H54 (cell line): ENCODE measurements at regions not wholly inside any gene's neighbourhood (a gene's known extent, or its start where the extent isn't known, plus 50 kb on each side); places are given as distances from the start of the nearest gene placed in this dataset.
A peak's percentile ranks its signal among the peaks of the same experiment; 100 is the strongest.
"Not testable (repeated sequence)": the region's sequence is repeated elsewhere in the genome, so short reads cannot be mapped to it uniquely, and the experiment has no call there.

Source experiments
- DNase-seq: peaks from one replicate; pipeline ENCODE4 v3.0.0; 2011; ENCODE audit warnings: low spot score, mixed read lengths; ENCODE audit not compliant: insufficient read length
- FAIRE-seq: peaks from 3 replicates; lab custom pipeline; 2011; peaks lifted over from hg19 to GRCh38; lab: Jason Lieb, UNC
- POLR2A ChIP-seq: IDR thresholded peaks from 2 replicates; pipeline ENCODE4 v1.6.1; 2011; ENCODE audit warnings: low read depth, mild to moderate bottlenecking, low read length

GRCh38 chr6:97462938-97463598 lies 180.1 kb upstream of the MMS22L start:
- no peak for TF ChIP-seq POLR2A
- DNase-seq (no peak), FAIRE-seq (no peak)

DNA sequence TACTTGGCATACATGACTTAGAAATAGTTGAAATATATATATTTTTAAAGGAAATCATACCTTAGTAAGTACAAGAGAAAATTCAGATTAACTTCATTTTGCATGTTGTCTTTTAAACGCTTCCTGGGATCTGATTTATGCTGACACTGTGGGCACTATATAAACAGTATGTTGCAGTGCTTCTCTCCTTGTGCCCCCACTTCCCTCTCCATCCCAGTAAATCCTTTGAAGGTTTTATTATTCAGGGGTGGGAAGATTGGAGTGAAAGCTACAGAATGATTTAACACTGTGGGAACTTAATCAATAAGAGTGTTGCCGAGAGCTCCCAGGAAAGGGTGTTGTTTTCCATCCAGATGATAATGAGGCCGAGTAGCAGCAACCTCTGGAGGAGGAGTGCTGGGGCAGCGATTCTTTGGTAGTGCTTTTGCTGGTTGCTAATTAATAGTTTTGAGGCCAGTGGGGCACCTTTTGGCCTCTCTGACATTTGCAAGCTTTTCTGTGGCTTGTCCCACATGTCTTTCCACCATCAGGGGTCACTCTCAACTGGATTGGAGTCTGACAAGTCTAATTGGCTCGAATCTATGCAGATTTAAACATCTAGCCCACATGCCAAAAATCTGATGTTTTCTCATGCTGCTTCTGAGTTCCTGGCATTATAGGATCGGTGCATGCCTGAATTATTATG lies 183.0 kb upstream of the MMS22L start:
- DNase-seq (no peak), FAIRE-seq (no peak)
- no peak for TF ChIP-seq POLR2A

DNA sequence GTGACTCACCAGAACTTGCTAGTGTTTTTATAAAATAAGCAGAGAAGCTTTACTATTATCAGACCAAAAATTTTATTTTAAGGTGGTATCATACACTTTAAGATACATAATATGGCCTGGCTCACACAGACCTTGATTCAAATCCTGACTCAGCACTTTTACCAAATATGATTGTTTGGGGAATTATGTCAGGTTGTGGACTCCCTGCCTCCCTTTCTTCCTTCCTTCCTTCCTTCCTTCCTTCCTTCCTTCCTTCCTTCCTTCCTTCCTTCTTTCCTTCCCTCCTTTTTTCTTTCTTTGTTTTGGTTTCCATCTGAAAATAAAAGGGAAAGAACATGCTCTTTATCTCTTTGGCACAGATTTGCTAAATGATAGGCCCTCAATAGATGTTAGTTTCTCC lies 186.0 kb upstream of the MMS22L start:
- no peak for FAIRE-seq
- TF ChIP-seq POLR2A = no peak
- no peak for DNase-seq

DNA sequence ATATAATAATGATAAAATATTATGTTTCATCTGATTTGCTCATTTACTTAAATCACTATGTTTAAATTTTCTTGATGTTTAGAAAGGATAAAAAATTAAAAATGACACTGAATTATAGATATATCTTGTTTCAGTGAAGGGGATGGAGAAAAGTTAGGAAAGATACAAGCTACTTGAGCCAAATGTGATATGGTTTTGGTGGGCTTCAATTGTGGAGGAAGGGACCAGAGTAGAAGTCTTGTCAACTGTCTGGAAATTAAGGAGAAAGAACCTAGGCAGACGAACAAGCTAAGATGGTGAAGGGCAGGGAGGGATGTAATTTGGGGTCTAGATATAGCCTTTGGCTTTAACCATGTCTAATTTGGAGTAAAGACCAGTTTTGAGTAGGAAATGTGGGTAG lies 186.4 kb upstream of the MMS22L start:
- no peak for TF ChIP-seq POLR2A
- FAIRE-seq (no peak), DNase-seq (no peak)

DNA sequence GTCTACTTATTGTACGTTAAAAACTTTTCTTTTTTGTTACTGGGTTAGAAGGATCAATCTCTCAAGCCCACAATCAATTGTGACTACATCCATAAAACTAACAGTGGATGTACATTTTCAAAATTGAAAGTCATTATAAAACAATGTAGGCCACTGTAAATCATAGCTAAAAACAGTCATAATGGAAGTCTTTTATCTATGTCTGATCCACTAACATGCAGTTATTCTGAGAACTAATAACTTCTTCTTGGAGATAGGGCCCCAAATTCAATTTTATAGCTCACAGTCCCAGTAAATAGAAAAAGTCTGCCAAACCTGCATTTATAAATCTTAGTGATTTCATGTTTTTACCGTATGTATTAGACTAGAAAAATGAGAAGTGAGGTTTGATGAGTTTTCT lies 187.3 kb upstream of the MMS22L start:
- FAIRE-seq (no peak), DNase-seq (no peak)
- TF ChIP-seq POLR2A = no peak

- DNase-seq (no peak), FAIRE-seq (no peak)
- TF ChIP-seq POLR2A = no peak
These were observed 191.0 kb upstream of the MMS22L start for GRCh38 chr6:97473979-97474378.

GRCh38 chr6:97497713-97498331 lies 214.8 kb upstream of the MMS22L start:
- peak; percentile 2 for DNase-seq
- no peak for TF ChIP-seq POLR2A
- peak; percentile 69 for FAIRE-seq

DNA sequence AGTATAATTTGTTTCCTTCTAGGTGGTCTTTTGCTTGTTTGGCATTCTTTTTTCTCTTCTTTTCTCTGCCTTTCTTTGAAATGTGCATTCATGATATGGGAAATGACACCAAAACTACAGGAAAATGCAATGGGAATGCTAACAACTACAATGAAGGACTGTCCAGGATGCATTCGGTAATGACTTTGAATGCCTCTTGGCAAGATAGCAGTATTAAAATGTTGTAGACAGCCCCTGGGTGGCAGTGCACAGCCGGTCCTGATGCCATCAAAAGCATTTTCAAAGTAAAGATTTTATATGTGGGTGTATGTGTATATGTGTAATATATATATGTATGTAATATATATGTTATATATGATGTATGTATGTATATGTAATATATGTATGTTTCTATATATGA lies 218.8 kb upstream of the MMS22L start:
- FAIRE-seq (no peak), DNase-seq (no peak)
- TF ChIP-seq POLR2A = no peak

DNA sequence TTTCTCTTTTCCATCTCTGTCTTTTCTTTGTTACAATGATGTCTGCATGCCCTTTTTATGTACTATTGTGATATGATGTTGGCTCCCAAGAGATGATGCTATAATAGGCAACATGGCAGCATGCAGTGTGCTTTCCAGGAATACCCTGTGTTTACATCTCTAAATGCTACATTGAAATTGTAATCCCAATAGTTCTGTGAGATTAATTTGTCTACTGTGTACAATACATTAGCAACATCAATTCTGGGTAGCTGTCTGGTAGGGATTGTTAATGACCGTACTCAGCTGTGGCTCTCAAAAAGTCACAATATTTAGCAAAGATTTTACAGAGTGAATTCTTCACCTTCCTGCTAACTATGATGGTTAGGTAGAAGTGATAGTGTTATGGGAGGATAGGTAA lies 225.6 kb upstream of the MMS22L start:
- no peak for TF ChIP-seq POLR2A
- DNase-seq (no peak), FAIRE-seq (no peak)

GRCh38 chr6:97513260-97513659 lies 230.2 kb upstream of the MMS22L start:
- not testable (repeated sequence) for DNase-seq, FAIRE-seq

DNA sequence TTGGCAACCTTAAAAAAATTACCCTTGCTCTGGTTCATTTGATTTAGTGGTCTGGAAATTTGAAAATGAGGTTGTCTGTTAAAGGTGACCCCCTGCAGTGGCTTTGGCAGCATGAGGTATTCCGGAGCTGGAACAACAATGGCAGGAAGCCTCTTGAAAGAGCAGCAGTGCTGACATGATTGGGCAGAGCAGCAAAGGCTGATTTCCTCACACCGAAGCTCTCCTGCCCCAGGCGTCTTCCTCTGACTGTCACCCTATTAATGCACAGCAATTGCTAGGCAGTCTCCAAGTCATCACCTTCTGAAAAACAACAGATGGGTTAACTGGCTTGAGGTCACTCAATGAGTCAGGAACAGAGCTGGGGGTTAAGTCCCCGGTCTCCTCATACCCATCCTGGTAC lies 241.8 kb upstream of the MMS22L start:
- no peak for TF ChIP-seq POLR2A
- no peak for DNase-seq
- no peak for FAIRE-seq

DNA sequence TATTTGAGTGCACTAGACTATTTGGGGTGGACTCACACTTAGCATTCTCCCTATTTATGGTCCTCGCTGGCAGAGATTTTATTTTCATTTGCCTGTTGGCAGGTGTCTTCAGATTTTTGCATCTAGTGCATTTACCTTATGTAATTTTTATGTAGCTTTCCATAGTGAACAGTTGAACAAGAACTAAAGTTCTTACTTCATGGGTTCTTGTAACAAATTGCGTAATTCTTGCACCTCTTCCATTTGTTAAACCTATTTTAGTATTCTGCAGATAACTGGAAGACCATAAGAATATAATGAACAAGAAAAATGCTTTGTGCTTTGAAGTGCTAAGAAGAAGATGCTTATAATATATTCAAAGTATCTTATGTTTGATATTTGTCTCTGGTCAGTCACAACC lies 252.8 kb upstream of the MMS22L start:
- TF ChIP-seq POLR2A = no peak
- FAIRE-seq (no peak), DNase-seq (no peak)

DNA sequence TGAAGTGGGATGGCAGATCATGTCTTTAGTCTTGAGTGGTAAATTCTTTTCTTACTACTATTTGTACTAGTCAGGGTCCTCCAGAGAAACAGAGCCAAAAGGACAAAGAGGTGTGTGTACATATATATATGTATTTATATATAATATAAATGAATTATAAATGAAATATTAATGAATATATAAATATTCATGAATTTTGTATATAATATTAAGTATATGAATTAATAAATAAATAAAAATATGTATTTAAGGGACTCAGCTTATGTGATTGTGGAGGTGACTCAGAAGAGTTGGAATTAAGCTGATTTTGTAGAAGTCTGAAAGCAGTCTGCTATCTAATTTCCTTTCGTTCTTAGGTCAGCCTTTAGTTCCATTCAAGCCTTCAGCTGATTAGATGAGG lies 265.3 kb upstream of the MMS22L start:
- DNase-seq = no peak
- no peak for TF ChIP-seq POLR2A
- FAIRE-seq = no peak

DNA sequence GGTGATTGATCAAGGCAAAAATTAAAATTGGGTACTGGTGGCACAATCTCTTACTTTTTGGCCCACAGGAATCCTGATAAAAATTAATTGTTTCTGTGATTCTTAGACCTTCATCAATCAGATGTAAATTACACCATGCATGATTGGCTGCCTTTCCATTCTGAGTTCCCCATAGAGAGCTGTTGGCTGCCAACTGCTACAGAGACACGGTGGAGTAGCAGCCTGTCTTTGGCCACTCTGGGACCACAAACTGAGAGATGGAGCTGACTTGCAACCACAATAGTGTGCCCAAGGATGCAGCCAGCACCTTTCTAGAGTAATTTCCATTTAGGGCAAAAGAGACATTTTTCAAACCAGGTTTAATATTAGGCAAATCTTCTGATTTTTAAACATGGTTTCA lies 274.3 kb upstream of the MMS22L start:
- FAIRE-seq (no peak), DNase-seq (no peak)
- no peak for TF ChIP-seq POLR2A

GRCh38 chr6:97563529-97563928 lies 280.5 kb upstream of the MMS22L start:
- TF ChIP-seq POLR2A = no peak
- FAIRE-seq (no peak), DNase-seq (no peak)
